ENCODE measurements at regions not wholly inside any gene's neighbourhood (a gene's known extent, or its start where the extent isn't known, plus 50 kb on each side); places are given as distances from the start of the nearest gene placed in this dataset.
"Not testable (repeated sequence)": the region's sequence is repeated elsewhere in the genome, so short reads cannot be mapped to it uniquely, and the experiment has no call there.

DNA sequence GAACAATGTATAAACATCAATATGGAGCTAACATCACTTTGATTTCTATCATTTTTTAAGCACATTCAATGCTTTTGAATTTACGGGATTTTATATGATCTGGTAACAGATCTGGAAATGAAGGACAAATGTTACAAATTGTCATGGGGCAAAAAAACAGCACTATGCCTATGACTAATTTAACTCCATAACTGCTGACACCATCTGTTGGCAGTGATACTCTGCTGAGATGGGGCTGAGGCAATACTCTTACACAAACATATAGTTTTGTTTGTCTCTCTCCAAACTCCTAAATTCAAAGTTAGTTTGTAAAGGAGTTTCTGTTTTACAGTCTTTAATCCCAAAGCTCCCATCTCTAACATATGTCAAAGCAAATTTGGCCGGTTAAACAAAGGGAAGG is 132.5 kb upstream of the FER start:
- no peak for DNase-seq (ENCODE audit: low spot score)
- intact Hi-C loops (cut with DNase I): no loop called here

DNA sequence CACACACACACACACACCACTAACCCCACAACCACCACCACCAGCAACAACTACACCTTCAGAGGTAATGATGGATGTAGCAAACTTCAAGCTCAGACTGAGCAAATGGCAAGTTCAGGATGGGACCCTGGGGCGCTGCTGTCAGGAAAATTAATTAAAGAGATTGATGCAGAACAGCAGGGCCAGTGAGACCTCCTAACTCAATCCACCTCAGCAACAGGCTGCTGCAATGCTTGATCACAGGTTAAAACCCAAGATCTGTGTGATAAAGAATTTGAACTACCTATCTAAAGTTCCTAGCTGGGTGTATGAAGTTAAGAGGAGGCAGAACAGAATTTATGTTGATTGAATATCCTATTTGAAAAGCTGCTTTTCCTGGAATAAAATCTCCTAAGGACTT is 140.3 kb upstream of the FER start:
- intact Hi-C loops (cut with DNase I): no loop called here
- no peak for DNase-seq (ENCODE audit: low spot score)

DNA sequence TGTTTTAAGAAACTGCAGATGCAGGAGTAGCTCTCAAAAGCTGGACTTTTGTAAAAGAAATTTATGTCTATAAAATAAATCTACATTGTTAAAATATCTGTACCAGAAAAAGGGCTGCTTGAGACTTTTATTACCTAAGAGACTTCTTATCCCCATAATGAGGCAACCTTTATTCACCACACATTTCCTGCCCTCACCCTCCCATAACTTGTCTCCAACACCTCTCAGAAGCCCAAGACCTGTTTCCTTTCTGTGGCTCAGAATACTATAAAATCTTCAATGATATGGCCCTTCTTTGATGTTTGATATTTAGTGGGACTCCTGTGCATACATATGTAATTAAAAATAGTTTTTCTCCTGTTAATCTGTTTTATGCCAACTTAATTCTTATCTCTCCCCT is 141.5 kb upstream of the FER start:
- DNase-seq (ENCODE audit: low spot score): no peak
- intact Hi-C loops (cut with DNase I): no loop called here

DNA sequence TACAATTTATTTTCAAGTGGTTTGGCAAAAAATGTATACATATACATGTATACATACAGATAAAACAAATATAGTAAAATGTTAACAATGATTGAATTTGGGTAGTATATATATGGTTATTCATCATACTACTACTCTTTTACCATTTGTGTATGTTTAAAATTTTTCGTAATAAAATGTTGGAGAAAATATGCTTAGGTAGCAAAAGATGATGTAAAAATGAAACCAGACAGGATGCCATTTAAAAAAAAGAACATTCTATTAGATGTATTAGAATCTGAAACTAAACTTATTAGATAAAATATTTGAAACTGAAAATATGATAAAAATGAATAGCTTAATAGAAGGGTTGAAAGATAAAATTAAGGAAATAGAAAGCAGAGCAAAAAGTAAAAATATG is 144.9 kb upstream of the FER start:
- DNase-seq (ENCODE audit: low spot score): no peak
- intact Hi-C loops (cut with DNase I): loop anchor here in 1 of 2 donors (5.0 kb wide), 1 partner anchor 621 kb away; no protein-coding TSS in a partner anchor

DNA sequence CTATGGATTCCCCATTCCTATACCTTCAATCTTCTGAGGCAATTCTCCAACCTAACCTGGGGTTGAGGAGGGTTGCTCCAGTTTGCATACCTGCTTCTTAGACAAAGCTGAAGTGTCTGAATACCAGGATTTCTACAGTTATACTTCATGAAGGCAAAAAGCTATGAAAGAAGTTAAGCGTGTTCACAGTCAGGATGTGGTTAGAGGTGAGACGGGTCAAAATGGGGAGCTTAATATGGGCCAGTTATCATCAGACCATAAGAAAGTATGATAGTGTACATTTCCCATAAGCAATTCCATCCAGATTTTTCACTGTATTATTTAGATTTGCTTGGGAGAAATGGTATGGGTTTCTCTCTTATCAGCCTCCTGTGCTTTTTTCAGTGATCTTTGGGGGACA is 156.9 kb upstream of the FER start:
- intact Hi-C loops (cut with DNase I): no loop called here
- no peak for DNase-seq (ENCODE audit: low spot score)

DNA sequence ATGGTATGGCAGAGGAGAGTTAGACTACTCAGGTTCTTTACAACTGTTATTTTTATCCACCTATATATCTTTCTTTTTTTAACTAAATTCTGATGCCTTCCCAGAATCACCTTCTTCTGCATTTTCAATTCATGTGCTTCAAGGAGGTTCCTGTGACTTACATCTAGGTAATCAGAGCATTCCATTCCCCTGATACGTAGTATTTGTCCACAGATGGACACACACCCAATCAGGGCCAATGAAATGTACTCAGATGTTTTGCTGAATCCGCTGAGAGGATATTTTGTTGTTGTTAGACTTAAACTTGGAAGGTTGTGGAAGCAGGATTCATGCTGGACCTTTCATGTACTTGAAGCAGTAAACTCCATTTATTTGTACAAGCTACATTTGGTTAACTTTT is 159.4 kb upstream of the FER start:
- intact Hi-C loops (cut with DNase I): no loop called here
- DNase-seq (ENCODE audit: low spot score): no peak

DNA sequence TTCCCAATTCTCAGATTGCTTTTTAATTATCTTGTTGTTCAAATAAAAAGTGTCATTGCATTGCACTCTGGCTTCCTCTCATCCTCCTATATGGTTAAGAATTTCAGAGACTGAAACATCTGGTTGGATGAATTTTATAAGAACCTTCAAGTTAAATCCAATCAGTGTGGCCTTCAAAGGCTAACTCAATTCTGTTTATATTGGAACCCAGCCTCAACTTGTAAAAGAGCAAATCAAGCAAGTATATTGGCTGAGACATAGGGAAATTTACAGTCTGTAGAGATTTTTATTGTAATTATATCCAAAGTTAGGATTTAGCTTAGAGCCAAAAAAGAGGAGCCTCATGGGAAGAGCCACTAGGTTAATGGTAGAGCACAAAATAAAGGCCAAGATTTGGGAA is 159.9 kb upstream of the FER start:
- no peak for DNase-seq (ENCODE audit: low spot score)
- intact Hi-C loops (cut with DNase I): no loop called here

DNA sequence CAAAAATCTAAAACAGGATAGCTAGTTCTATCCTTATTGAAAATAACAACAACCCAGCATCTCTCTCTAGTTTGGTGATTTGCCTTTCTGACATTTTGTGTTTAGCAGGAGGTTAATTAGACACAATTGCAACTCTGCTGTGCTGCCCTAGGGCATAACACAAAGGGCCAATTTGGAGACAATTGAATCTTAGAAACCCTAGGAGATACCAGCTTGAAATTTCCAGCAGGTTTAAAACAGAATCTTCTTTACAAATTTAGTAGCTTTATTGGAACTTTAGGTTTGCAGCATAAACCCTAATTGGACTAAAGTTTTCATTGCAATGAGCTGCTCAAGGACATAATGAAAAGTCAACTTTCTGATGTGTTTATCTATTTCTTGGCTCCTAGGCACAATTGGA is 166.7 kb upstream of the FER start:
- DNase-seq (ENCODE audit: low spot score): no peak

DNA sequence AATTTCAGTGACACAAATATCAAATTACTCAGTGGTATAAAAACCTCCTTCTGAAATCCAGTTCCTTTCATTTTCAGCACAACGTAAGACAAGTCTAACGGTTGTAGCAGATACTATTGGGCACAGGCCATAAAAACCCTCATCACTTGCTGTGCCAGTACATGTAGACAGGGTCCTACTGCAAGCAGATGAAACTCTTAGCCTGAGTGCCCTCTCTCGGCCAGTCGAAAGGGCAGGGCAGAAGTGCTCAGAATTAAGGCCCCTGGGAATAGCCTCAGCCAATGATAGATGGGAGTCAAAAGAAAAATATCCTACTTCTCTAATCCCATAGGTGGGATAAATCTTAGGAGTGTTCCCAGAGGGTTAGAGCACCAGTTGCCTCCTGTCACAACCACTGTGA is 168.5 kb upstream of the FER start:
- intact Hi-C loops (cut with DNase I): no loop called here

More for the DNA sequence above, 166.7 kb upstream of the FER start:
- intact Hi-C loops (cut with DNase I): no loop called here

DNA sequence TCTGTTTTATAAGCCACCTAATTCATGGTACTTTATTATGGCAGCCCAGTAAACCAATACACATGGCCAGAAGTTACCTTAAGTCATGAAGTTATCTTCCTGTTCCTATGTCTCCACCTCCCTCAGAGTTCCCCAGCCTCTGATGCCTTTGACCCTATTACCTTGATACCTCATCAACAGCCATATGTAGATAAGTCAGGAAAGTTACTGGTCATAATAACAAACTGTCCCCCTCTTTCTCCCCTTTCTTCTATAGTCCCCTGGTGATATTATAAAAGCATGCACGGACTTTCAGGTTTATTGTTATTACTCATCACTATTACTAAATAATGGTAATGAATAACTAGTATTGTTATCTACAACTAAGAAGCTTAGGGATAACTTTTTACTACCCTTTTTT is 168.9 kb upstream of the FER start:
- intact Hi-C loops (cut with DNase I): no loop called here
- DNase-seq (ENCODE audit: low spot score): no peak

More for the DNA sequence above, 168.5 kb upstream of the FER start:
- no peak for DNase-seq (ENCODE audit: low spot score)

DNA sequence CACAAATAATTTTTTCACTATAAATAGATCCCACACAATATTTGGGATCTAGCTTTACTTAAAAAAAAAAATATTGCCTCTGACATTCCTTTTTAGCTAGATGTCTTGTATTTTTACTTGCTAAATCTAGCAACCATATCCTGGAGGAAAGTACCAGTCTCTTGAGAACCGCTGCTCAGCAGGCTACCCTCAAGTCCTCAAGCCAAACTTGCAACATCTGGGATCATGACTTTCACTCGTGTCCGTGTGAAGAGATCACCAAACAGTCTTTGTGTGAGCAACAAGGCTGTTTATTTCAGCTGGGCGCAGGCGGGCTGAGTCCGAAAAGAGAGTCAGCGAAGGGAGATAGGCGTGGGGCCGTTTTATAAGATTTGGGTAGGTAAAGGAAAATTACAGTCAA is 180.3 kb upstream of the FER start:
- intact Hi-C loops (cut with DNase I): no loop called here
- DNase-seq (ENCODE audit: low spot score): no peak

DNA sequence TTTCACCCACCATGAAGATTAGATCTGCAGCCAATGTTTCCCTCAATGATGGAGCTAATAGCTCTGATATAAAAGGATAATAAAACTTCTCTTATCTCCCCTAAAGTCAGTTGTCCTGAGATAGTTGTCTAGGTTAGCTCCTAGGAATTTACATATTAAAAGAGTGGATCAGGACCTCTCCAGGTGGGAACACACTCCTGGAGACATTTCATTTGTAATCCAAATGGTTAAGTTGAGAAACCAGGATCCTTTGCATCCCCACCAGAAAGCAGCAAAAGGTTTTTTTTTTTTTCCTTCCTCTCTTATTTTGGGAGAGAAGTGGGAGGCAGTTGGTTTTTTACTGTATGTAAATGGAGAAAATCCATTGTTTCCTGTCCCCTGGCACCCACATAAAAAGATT is 182.5 kb upstream of the FBXL17 start:
- intact Hi-C loops (cut with DNase I): no loop called here
- no peak for DNase-seq (ENCODE audit: low spot score)

DNA sequence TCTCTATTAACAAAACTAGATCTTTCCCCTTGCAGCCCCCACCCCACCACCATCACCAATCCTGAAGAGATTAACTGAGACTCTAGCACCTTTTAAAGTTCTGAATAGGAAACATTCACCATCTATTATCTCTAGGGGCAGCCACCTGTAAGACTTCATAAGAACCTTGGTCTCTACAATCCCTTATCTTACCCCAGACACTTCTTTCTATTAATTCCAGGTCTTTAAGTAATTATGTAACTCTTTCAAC is 180.2 kb upstream of the FBXL17 start:
- DNase-seq (ENCODE audit: low spot score): no peak
- intact Hi-C loops (cut with DNase I): no loop called here

DNA sequence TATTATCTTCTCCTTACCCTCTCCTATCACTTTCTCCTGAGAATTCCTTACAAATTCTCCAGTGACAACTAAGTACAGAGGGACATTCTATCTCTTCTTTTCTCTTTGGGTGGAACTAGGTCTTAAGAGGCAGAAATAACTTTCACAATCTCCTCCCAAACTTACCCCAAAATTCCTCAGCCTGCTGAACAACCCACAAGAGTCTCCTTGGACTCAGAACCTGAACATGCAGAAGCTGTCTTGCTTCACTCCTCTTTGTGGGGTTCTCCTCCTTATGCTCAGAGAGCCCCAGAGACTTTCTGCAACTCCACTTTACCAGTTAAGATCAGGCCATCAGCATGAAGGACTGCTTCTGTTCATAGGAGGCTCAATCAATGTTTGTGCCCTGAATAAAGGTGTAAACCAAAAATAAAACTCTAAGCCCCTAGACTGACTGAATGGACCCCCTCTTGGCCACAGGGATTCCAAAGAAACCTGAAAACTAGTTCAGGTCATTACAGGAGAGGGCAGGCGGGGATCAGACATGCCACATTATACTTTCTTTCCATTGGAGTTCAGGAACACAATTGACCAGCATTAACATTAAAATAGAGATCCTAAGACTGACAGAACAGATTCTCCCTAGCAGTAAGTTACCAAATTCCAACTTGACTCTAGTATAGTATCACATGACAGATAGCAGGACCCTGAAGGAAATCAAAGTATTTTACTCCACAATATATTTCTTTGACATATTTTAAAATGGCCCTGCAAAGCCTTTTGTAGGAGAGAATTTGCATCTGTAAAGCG is 179.7 kb upstream of the FBXL17 start:
- intact Hi-C loops (cut with DNase I): no loop called here

DNA sequence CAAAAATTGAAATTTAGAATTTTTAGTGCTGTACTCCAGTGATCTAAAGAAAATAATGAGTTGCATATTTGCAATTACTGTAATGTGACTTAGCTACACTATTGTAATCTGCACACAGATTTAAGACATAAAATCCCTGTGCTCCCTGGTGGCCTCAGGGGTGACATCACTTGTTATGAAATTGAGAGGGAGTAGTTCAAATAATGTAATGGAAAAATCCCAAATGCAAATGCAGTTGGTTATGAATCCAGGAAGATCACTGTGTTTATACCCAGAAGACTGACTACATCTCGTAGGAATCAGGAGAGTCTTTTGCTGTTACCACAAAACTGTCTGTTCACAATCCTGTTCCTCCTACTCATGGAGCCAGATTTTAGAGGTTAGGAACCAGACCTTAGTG is 178.7 kb upstream of the FBXL17 start:
- DNase-seq (ENCODE audit: low spot score): no peak
- intact Hi-C loops (cut with DNase I): no loop called here

More for the DNA sequence above, 179.7 kb upstream of the FBXL17 start:
- DNase-seq (ENCODE audit: low spot score): no peak

DNA sequence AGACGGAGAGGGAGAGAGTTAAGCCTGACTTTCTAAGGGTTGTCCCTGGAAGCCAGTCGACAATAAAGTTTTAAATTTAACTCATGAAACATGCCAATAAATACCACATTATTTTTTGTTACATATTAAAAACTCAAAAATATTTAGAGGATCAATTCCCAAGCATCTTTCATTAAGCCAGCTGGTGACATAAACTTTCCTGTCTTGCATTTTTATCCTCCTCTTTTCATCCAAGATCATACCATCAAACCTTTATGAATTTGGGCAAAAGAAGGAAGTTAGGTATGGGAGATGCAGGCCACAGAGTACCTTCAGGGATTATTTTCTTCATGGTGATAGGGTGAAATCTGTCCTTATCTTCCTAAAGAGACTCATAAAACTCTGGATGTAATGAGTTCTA is 178.3 kb upstream of the FBXL17 start:
- intact Hi-C loops (cut with DNase I): no loop called here
- no peak for DNase-seq (ENCODE audit: low spot score)

DNA sequence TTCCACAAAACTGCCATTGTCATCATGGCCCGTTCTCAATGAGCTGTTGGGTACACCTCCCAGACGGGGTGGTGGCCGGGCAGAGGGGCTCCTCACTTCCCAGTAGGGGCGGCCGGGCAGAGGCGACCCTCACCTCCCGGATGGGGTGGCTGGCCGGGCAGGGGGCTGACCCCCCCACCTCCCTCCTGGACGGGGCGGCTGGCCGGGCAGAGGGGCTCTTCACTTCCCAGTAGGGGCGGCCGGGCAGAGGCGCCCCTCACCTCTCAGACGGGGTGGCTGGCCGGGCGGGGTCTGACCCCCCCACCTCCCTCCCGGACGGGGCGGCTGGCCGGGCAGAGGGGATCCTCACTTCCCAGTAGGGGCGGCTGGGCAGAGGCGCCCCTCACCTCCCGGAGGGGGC is 176.9 kb upstream of the FBXL17 start:
- intact Hi-C loops (cut with DNase I): loop anchor here in 1 of 2 donors (5.0 kb wide), 1 partner anchor 693 kb away; no protein-coding TSS in a partner anchor
- not testable (repeated sequence) for DNase-seq (ENCODE audit: low spot score)

DNA sequence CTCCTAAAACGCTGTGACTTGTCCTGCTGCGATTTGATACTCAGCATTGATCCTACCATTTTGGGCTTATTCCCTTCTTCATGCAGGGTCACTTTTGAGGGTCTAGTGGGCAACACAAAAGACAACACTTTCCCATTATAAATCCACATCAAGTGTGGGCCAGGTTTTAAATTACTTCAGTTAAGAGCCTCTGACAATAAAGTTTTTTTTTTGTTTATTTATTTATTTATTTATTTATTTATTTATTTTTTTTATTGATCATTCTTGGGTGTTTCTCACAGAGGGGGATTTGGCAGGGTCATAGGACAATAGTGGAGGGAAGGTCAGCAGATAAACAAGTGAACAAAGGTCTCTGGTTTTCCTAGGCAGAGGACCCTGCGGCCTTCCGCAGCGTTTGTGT is 176.2 kb upstream of the FBXL17 start:
- intact Hi-C loops (cut with DNase I): loop anchor here in 1 of 2 donors (5.0 kb wide), 1 partner anchor 694 kb away; no protein-coding TSS in a partner anchor
- not testable (repeated sequence) for DNase-seq (ENCODE audit: low spot score)

DNA sequence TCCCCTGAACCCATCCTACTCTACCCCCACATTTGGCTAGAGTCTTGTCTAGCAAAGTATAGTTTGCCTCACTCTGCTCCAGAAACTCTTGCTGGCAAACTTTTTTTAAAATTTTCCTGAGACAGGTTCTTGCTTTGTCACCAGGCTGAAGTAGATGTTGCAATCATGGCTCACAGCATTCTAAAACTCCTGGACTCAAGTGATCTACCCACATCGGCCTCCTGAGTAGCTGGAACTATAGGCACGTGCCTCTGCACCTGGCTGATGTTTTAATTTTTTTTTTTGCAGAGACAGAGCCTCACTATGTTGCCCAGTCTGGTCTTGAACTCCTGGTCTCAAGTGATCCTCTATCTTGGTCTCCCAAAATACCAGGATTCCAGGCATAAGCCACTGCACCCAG is 175.8 kb upstream of the FBXL17 start:
- no peak for DNase-seq (ENCODE audit: low spot score)
- intact Hi-C loops (cut with DNase I): loop anchor here in 1 of 2 donors (5.0 kb wide), 1 partner anchor 695 kb away; no protein-coding TSS in a partner anchor

DNA sequence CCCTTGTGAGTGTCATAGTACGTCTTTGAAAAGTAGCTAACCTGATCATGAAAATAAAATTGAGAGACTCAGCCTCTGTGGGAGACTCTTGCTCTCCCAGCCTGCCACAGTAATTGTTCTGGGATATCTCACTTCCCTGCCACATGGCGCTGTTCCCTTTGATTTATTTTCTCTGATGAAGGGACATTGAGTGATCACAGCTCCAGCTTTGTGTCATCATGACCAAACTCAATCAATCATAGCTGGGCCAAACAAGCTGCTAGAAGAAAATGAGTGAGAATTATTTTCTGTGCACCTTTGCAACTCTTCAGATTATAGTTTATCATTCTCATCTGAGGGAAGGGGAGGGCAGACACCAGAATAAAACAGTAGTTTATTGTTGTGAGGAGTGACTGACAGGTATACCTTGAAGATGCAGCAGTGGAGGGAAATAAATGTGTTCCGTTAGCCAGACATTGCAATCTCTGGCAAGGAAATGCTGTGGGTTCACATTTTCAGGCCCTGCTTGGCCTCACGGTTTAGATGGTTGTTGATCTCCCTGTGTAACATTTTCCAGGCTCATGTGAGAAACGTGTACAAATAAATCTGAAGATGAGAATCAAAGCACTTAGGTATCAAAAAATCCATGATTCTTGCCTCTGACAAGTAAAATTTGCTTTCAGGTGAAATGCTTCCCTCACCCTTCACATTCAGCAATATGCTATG is 174.7 kb upstream of the FBXL17 start:
- DNase-seq (ENCODE audit: low spot score): no peak
- intact Hi-C loops (cut with DNase I): loop anchor here in 1 of 2 donors (5.0 kb wide), 1 partner anchor 696 kb away; no protein-coding TSS in a partner anchor
